Erythroblast (primary cell): ENCODE measurements at regions not wholly inside any gene's neighbourhood (a gene's known extent, or its start where the extent isn't known, plus 50 kb on each side); places are given as distances from the start of the nearest gene placed in this dataset.

Source experiments
- GATA1 ChIP-seq: IDR thresholded peaks from 2 replicates; pipeline ENCODE4 v1.6.1; 2011; ENCODE audit warnings: low read depth, mild to moderate bottlenecking, control low read depth, low read length, moderate library complexity
- POLR2A ChIP-seq: IDR thresholded peaks from 2 replicates; pipeline ENCODE4 v1.6.1; 2011; ENCODE audit warnings: mild to moderate bottlenecking, low read length

DNA sequence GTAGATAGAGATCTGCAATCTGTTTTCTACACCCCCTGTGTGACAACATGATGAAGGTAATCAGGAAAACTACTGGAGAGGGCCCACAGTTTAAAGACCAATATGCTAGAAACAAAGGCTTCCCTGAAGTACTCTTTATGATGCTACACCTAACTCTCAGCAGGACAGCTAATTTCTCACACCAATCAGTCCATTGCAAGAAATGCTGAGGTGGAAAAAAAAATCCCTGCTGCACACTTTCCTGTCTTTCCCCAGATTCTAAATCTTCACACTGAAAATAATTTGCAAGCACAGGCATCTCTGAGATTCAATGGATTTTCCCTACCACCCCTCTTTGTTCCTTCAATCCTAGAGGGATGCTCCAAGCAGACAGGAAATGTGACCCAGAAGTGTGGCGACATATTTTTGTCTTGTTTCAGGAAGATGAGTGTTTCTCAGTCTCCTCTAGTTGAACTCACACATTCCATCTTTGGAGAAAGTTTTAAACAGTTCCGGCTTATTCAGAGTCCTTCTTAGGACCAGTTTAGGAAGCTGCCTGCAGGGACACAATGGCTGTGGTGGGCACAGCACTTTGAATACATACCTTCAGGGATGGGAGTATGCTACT is 671.6 kb downstream of the DIAPH3 start:
- TF ChIP-seq POLR2A = no peak
- no peak for TF ChIP-seq GATA1
